Right lobe of liver (tissue), 4 donors: ENCODE measurements at regions not wholly inside any gene's neighbourhood (a gene's known extent, or its start where the extent isn't known, plus 50 kb on each side); places are given as distances from the start of the nearest gene placed in this dataset.

ENCODE experiments used
- POLR2A ChIP-seq: fragments of 450-650 bp; IDR thresholded peaks from one replicate; pipeline ENCODE4 v1.6.1; 2017; ENCODE audit warnings: antibody characterized with exemption, mild to moderate bottlenecking
- TF ChIP-seq, protein P1 (sequence below), 4 donors: fragments of 200-600 bp in 3 of 4; fragments of 450-650 bp in 1 of 4; IDR thresholded peaks; one replicate each; pipeline versions ENCODE4 v1.5.1 to v1.8.0; 2016 to 2022; ENCODE audit warnings: antibody characterized with exemption in 4 of 4, mild to moderate bottlenecking in 2 of 4
- donor health status: DM: no; HTN: no; CAD: no.
- donor health status: DM: no; HTN: no; CAD: no.
- donor health status: DM: no; HTN: yes; CAD: no.

DNA sequence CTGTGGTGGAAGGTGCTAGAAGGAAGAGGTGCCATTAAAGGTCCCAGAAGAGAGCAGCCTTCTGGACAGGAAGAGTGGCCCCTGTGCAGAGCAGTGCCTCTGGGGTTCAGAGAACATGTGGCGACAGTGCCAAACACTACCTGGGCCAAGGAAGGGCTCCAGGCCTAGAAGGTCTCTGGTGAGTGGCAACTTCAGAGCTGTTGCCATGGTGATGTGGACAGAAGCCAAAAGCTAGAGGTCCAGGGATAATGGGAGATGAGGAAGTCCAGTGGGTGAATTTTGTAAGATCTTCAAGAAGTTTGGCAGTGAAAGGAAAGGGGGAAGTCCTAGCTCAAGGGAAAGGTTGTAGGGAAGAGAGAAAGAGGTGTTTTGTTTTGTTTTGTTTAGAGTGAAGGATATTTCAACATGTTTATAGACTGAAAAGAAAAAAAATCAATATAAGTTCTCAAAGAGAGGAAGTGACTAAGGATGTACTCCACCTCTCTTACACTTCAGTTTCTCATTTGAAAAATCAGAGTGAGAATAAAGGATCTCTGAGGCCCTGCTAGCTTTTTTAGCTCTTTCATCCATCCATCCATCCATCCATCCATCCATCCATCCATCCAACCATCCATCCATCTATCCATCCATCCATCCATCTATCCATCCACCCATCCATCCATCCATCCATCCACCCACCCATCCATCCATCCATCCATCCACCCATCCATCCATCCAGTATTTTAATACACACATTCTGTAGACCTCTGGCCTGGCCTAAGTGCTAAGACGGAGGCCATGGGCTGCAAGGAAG is 77.1 kb upstream of the DUSP5 start:
- TF ChIP-seq, protein P1, sequence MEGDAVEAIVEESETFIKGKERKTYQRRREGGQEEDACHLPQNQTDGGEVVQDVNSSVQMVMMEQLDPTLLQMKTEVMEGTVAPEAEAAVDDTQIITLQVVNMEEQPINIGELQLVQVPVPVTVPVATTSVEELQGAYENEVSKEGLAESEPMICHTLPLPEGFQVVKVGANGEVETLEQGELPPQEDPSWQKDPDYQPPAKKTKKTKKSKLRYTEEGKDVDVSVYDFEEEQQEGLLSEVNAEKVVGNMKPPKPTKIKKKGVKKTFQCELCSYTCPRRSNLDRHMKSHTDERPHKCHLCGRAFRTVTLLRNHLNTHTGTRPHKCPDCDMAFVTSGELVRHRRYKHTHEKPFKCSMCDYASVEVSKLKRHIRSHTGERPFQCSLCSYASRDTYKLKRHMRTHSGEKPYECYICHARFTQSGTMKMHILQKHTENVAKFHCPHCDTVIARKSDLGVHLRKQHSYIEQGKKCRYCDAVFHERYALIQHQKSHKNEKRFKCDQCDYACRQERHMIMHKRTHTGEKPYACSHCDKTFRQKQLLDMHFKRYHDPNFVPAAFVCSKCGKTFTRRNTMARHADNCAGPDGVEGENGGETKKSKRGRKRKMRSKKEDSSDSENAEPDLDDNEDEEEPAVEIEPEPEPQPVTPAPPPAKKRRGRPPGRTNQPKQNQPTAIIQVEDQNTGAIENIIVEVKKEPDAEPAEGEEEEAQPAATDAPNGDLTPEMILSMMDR (IDR thresholded peaks at IDR 0.05), result no peak
- TF ChIP-seq POLR2A, result no peak
